Fibroblast of mammary gland (primary cell): ENCODE measurements at regions not wholly inside any gene's neighbourhood (a gene's known extent, or its start where the extent isn't known, plus 50 kb on each side); places are given as distances from the start of the nearest gene placed in this dataset.

ENCODE experiments used
- DNase-seq: peaks from one replicate; pipeline ENCODE4 v3.0.0-alpha.2; 2010; ENCODE audit warnings: low read depth
- H3K4me3 ChIP-seq: 2 replicates; pipeline ENCODE4 v1.5.1; 2011; ENCODE audit warnings: low read depth, mild to moderate bottlenecking, low read length, moderate library complexity; ENCODE audit not compliant: control insufficient read depth
- TF ChIP-seq, protein P1 (sequence below): conservative IDR thresholded peaks from 2 replicates; pipeline ENCODE4 v1.5.1; 2011; ENCODE audit warnings: low read depth, low read length, inconsistent platforms; ENCODE audit not compliant: control insufficient read depth, insufficient read depth

DNA sequence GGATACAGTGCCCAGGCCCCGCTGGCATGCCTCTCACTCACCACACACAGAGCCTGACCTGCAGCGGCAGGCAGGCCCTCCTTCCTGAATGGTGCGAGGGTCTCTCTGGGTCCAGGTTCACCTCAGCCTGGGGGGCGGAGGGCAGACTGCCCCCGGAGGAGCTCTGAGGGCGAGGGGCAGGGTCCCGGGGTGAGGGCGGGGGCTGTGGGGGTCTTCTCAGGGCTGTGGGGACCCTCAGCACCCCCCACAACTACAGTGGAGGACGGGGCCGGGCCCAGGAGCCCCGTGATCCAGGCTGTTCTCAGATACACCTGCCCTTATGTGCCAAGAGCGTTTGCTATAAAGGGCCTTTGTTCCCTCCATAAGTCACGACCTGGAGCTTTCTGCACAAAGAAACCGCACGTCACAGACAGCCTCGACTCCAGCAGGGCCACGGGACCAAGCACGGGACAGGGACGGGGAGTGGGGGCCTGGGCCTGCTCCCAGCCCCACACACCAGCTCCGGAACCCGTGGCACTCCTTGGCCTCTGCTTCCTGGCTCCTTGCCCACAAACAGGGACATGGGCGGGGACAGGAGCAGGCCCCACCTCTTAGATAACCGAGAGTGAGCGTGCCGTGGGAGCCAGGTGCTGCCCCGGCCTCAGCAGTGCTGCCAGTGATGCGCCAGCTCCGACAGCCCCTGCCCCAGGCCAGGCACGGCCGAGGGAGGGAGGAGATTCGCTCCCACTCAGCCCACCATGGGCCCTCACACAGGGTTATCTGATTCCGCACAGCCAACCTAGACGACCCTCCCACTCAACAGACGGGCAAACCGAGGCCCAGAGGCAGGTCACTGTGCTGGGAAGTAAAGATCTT is 101.9 kb downstream of the RFLNA start:
- TF ChIP-seq, protein P1, sequence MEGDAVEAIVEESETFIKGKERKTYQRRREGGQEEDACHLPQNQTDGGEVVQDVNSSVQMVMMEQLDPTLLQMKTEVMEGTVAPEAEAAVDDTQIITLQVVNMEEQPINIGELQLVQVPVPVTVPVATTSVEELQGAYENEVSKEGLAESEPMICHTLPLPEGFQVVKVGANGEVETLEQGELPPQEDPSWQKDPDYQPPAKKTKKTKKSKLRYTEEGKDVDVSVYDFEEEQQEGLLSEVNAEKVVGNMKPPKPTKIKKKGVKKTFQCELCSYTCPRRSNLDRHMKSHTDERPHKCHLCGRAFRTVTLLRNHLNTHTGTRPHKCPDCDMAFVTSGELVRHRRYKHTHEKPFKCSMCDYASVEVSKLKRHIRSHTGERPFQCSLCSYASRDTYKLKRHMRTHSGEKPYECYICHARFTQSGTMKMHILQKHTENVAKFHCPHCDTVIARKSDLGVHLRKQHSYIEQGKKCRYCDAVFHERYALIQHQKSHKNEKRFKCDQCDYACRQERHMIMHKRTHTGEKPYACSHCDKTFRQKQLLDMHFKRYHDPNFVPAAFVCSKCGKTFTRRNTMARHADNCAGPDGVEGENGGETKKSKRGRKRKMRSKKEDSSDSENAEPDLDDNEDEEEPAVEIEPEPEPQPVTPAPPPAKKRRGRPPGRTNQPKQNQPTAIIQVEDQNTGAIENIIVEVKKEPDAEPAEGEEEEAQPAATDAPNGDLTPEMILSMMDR = no peak
- H3K4me3 ChIP-seq = no peak overlapping the region
- DNase-seq = no peak

DNA sequence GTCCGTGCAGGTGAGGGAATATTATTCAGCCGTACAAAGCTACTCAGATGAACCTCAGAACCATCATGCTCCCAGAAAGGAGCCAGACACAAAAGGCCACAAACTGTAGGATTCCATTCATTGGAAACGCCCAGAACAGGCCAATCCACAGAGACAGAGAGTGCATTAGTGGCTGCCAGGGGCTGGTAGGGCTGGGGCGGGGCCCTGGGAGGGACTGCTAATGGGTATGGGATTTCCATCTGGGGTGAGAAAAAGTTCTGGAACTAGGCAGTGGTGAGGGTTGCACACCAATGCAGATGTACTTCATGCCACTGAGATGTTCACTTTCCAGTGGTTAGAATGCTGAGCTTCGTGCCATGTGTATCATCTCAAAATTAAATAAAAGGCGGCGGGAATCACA is 101.1 kb downstream of the RFLNA start:
- DNase-seq = no peak
- H3K4me3 ChIP-seq = no peak overlapping the region
- TF ChIP-seq, protein P1 = no peak

DNA sequence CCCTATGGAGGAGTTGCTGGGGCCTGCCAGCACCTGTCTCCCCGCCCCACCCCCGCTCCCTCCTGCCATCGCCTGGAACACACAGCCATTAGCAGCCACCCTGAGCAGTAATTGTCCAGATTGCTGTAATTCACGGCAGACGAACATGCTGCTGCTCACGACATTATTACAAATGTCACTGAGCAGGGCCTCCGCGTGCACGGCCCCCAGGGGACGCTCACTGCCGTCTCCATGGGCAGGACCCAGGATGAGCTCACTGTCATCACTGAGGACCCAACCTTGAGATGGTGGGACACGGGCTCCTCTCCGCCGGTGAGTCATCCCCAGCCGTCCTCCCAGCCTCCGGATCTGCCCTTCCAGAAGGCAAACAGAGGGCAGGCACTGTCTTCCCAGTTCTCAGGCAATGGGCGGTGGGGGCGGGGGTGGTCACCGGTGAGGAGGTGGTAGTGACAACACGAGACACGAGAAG is 100.4 kb downstream of the RFLNA start:
- TF ChIP-seq, protein P1 = no peak

DNA sequence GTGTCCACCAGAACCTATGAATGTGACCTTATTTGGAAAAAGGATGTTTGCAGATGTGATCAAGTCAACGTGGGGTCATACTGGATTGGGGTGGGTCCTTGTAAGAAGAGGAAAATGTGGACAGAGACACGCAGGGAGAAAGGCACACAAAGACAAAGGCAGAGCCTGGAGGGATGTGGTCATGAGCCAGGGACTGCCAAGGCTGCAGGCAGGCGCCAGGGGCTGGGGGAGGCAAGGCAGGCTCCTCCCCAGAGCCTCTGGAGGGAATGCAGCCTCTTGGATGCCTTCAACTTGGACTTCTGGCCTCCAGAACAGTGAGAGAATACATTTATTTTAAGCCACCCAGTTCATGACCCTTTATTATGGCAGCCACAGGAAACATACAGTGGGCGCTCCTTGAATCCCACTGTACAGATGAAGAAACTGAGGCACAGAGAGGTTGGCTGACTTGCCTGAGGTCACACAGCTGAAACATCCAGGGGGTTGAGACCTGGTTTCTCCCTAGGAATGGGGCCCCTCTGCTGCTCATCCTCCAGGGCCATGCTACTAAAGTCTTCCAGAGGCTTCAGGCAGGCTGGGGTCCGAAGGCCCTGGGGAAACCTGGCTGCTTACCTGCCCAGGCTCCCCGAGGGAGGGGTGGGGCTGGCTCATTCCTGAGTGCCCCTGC is 99.7 kb downstream of the RFLNA start:
- TF ChIP-seq, protein P1 = no peak
- no peak overlapping the region for H3K4me3 ChIP-seq
- DNase-seq = no peak

More for the DNA sequence above, 100.4 kb downstream of the RFLNA start:
- no peak for DNase-seq
- no peak overlapping the region for H3K4me3 ChIP-seq

DNA sequence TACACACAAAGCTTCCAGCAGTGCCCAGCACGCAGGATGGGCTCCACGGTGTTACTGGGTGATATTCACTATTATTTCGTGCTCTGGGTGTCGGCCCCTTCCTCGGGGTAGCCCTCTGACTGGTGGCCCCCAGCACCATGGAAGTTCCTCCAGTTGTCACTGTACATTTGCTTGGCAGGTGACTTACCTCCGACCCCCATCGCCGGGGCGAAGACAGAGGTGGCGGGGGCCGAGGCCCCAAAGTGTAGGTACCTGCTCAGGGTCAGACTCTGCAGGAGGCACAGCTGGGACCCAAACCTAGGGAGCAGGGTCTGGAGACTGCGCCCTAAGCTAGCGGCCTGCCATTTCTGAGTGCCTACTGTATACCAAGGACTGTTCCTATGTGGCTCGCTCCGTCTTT is 98.9 kb downstream of the RFLNA start:
- TF ChIP-seq, protein P1 = no peak
- DNase-seq = no peak
- no peak overlapping the region for H3K4me3 ChIP-seq

DNA sequence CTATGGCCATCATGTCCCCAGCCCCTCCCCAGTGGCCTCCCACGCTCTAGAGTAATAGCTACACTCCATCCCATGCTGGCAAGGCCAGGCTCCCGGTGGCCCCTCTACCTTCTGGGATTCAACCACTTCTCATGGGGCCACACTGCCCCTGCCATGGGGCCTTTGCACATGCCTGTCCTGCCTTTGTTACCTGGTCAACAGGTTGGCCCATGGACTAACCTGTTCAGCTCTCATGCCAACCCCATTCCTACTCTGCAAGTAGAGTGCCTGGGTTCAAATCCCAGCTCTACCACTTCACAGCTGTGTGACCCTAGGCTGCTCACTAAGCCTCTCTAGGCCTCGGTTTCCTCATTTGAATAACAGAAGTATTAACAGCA is 98.5 kb downstream of the RFLNA start:
- no peak overlapping the region for H3K4me3 ChIP-seq
- TF ChIP-seq, protein P1 = no peak
- no peak for DNase-seq
